Stimulated activated CD4-positive, alpha-beta T cell treated with anti-CD3 and anti-CD28 coated beads, Interleukin-12 subunit alpha, Interleukin-12 subunit beta, amount 100 ng/mL, for 48 hours (primary cell): ENCODE measurements at regions not wholly inside any gene's neighbourhood (a gene's known extent, or its start where the extent isn't known, plus 50 kb on each side); places are given as distances from the start of the nearest gene placed in this dataset.
"Not testable (repeated sequence)": the region's sequence is repeated elsewhere in the genome, so short reads cannot be mapped to it uniquely, and the experiment has no call there.

Source experiments
- DNase-seq, 3 donors: peaks; one replicate each; pipeline ENCODE4 v3.0.0-alpha.2; 2020; ENCODE audit warnings: low read depth in 2 of 3, low spot score in 1 of 3

- not testable (repeated sequence) for DNase-seq
Observed at GRCh38 chr9:95391271-95391670, 73.8 kb upstream of the FANCC start.

- DNase-seq, result no peak
Observed at GRCh38 chr9:95389373-95389772, 71.9 kb upstream of the FANCC start.

GRCh38 chr9:95386843-95387242 lies 69.3 kb upstream of the FANCC start:
- no peak for DNase-seq

GRCh38 chr9:95385521-95385920 lies 68.0 kb upstream of the FANCC start:
- no peak for DNase-seq

- no peak for DNase-seq
Observed at GRCh38 chr9:95383845-95384244, 66.3 kb upstream of the FANCC start.

- no peak for DNase-seq
Observed at GRCh38 chr9:95383185-95383676, 65.7 kb upstream of the FANCC start.

- no peak for DNase-seq
Observed at GRCh38 chr9:95382433-95382832, 64.9 kb upstream of the FANCC start.

GRCh38 chr9:95381221-95381620 lies 63.7 kb upstream of the FANCC start:
- no peak for DNase-seq

- DNase-seq, result peak in 1 of 3 donors; percentile 1
Observed at GRCh38 chr9:95379630-95380029, 62.1 kb upstream of the FANCC start.

- DNase-seq, result no peak
Observed at GRCh38 chr9:95373782-95374487, 56.4 kb upstream of the FANCC start.

GRCh38 chr9:95373069-95373681 lies 55.7 kb upstream of the FANCC start:
- no peak for DNase-seq

- no peak for DNase-seq
Observed at GRCh38 chr9:95370064-95370463, 52.6 kb upstream of the FANCC start.

- no peak for DNase-seq
Observed at GRCh38 chr9:95368377-95369160, 51.1 kb upstream of the FANCC start.
